G401.6 (cell line): ENCODE measurements at regions not wholly inside any gene's neighbourhood (a gene's known extent, or its start where the extent isn't known, plus 50 kb on each side); places are given as distances from the start of the nearest gene placed in this dataset.

ENCODE experiments used
- FAIRE-seq: peaks from 2 replicates; lab custom pipeline; 2012; peaks lifted over from hg19 to GRCh38; lab: Jason Lieb, UNC

GRCh38 chr1:87927391-87928280, 599.0 kb downstream of the LMO4 start:
- no peak for FAIRE-seq

GRCh38 chr1:87928623-87929022, 599.9 kb downstream of the LMO4 start:
- FAIRE-seq: no peak

- no peak for FAIRE-seq
Measured at GRCh38 chr1:87929906-87930305, 601.2 kb downstream of the LMO4 start.

- FAIRE-seq: no peak
Measured at GRCh38 chr1:87930796-87931195, 602.1 kb downstream of the LMO4 start.

DNA sequence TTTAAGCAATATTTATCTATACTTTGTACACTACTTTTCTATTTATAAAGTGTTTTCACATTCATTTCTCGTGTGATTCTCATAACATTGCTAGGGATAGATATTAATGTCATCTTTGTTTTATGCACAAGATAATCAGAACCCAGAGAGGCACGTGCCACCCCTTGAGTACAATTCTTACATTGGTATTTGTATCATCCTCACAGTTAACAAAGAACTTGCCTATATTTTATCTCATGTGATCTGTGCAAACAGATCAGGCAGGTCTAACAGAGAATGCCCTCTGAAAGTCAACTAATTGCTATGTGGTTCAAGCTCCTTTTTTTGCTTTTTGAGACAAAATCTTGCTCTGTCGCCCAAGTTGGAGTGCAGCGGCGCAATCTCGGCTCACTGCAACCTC, 604.5 kb downstream of the LMO4 start:
- no peak for FAIRE-seq

DNA sequence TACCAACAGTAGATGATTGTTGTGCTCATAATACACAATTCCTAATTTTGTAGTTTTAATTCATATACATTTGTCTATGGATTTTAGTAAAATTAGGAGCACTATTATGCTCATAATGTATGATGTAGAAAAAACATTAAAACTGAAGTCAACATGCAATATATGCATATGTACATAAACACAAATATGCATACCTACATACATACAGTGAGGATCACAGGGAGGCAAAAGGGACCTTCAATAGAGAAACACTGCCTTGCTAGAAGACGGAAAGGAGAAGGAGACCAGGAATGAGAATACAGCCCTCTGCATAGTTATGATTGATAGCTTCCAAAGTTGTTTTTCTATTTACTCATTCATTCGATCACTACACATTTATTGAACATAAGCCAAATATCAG, 606.5 kb downstream of the LMO4 start:
- no peak for FAIRE-seq

GRCh38 chr1:87937831-87938395, 609.2 kb downstream of the LMO4 start:
- FAIRE-seq: no peak

DNA sequence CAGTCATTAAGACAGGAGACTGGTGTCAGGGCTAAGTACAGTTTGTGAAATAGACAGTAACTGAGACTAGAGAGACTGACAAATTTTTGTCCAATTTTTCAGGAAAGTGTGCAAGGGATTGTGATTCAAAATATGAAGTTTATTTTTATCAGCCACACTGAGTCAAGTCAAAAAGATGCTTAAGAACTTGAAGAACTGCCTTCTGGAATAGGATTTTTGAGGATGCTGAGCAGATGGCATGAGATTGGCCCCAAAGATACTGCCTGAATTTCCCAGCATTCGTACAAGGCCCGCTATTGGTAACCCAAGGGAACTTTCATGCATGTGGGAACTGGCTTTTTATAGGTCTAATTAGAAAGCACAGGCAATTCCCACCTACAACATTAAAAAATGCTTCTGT, 610.0 kb downstream of the LMO4 start:
- FAIRE-seq: no peak

DNA sequence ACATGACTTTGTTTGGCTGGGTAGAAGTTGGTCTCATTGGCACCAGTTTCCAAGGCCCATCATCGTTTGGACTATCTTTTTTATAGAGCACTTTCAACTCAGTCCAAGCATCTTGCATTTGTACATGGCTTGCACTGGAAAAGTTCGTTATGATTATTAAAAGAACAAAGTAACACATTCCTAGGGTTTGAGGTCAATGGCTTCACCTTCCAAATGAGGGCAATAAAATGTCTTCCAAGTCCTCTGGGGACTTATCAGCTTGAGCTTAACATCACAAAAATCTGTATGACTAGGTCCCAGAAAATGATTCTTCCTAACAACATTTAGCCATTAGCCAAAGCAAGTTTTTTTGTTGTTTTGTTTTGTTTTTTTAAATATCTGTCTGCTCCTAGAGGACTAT, 610.8 kb downstream of the LMO4 start:
- no peak for FAIRE-seq

DNA sequence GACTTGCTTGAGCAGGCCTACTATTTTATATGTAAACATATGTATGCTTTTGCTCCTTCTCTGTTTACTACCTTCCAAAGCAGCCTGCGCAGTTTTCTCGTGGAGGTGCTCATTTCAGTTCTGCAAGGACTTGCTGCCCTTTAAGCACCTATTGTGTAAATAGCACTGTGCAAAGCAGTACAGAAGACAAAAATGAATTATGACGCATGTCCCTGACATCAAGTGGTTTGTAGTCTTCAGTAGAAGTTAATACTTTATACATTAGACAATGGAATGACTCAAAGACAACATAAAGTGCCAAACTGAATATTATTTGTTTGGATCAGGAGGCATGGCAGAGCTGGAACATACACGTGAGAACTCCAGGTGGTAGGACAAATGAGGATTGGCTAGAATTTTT, 611.7 kb downstream of the LMO4 start:
- FAIRE-seq: no peak

GRCh38 chr1:87941337-87941946, 612.8 kb downstream of the LMO4 start:
- FAIRE-seq: no peak

GRCh38 chr1:87942165-87942564, 613.5 kb downstream of the LMO4 start:
- FAIRE-seq: no peak

- no peak for FAIRE-seq
Measured at GRCh38 chr1:87949711-87950110, 621.0 kb downstream of the LMO4 start.

- FAIRE-seq: no peak
Measured at GRCh38 chr1:87950369-87950768, 621.7 kb downstream of the LMO4 start.

GRCh38 chr1:87951409-87951808, 622.7 kb downstream of the LMO4 start:
- no peak for FAIRE-seq

DNA sequence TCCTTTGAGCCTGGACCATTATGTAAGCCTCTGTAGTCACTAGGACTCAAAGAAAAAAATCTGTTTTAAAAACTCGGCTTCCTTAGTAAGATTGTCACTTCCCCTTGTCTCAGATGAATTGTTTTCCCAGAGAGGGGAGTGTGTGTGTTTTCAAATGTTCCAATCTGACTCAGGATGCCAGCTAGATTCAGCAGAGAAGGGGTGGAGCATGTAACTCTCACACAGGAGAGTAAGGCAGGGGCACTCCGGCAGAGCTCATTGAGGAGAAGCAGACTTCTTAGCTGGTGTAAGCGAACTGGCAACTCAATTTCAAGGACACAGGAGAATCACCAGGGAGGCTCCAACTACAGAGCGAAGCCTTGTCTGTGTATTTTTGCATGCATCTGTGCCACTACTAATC, 623.2 kb downstream of the LMO4 start:
- no peak for FAIRE-seq

DNA sequence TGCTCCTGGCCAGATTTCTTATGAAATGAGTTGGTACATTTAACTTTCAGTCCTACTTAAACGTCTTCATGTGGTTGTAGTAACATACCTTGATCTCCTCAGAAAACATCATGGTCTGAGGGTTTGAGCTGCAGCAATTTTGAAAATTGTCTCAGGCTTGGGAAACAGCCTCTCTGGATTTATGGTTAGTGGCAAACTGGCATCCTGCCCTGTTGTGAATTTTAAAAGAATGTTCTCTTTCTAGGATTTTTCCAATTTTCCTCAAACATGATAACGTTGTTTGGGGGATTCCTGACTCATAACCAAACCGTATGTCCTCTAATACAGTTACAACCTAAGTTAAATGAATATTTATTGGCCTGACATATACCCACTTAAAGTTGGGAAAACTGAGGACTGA, 624.4 kb downstream of the LMO4 start:
- FAIRE-seq: no peak

DNA sequence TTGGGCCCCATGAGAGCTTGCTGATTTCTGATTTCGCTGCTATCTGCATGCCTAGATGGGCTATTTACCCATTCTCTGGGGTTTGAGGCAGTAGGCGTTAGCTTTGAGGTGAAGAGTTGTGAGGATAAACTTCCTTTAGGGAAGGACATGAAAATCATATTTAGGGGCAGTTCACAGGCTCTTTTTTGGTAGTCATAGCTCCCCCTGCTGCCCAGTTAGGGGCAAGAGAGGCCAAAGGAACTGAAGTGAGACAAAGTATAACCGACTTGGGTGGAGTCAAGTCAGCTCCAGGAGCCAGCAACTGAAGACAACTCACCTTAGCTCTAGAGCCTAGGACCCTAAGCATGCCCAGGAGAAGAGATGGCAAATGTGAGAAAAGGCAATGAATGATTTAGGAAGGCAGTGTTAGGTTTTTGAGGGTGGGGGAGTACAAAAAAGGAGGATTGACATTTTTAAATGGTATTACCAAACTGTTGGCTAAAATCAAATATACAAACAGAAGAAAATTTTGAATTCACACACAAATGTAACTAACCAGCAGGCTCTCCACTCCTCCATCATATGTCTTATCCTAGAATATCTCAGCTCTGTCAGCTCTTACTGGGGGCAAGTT, 625.2 kb downstream of the LMO4 start:
- FAIRE-seq: no peak

- no peak for FAIRE-seq
Measured at GRCh38 chr1:87955038-87955437, 626.4 kb downstream of the LMO4 start.

DNA sequence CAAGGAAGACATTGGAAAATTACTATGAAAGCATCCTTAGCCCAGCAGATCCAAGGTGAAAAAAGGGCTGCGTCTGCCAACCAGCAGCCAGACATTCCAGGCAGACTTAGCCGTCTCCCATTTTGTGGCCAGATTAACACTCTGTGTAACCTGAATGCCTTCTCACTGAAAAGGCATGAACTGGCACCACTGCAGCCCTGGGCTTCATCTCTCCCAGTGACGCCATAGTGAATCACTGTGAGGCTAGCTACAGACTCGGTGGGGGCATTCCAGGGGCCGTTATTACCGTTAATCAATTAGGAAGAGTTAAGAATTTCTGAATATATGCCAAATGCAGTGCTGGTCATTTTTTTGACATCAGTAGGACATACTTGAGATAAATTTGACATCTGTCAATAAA, 627.4 kb downstream of the LMO4 start:
- no peak for FAIRE-seq

DNA sequence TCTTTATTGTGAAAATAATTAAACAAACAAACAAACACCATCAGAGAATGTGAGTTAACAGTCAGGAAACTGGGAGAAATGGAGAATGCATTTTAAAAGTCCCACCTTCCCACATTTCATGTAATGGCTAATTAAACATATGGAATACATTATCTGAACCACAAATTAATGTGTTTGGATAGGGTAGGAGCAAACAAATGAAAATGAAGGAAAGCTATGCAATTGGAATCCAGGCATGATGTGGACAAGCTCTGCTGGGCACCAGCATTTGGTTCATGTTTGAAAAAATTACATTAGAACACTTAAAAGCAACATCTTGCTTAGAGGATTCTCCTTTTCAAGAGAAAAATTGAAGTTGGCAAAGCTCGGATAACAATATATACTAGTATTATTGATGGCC, 628.1 kb downstream of the LMO4 start:
- no peak for FAIRE-seq

GRCh38 chr1:87957331-87957730, 628.7 kb downstream of the LMO4 start:
- FAIRE-seq: no peak

DNA sequence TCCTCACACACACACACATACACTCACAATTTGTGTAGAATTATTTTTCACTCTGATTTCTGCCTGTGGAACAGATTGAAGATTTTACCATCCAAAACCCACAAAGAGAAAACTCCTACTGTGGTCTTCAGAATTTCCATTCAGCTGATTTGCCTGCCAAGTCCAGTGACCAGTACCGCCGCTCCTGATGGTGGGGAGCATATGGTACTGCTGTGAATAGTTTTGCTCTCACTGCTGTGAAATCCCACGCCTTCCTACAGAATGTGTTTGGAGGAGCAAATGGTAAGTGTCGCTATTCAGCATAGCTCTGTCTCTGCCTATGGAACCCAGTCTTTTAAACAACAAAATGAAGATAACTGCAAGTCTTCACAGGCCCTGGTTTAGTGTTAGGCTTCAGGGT, 629.5 kb downstream of the LMO4 start:
- FAIRE-seq: no peak
